22Rv1 (cell line): ENCODE measurements at regions not wholly inside any gene's neighbourhood (a gene's known extent, or its start where the extent isn't known, plus 50 kb on each side); places are given as distances from the start of the nearest gene placed in this dataset.

Experiments
- ZFX ChIP-seq: fragments of 450-650 bp; IDR thresholded peaks from 2 replicates; pipeline ENCODE4 v1.6.1; 2017; ENCODE audit warnings: antibody characterized with exemption, borderline replicate concordance
- TF ChIP-seq, protein P1 (sequence below): fragments of 450-650 bp; IDR thresholded peaks from 2 replicates; pipeline ENCODE4 v1.5.1; 2017; ENCODE audit warnings: mild to moderate bottlenecking

GRCh38 chr14:71348817-71349216 lies 441.6 kb downstream of the PCNX1 start:
- TF ChIP-seq, protein P1, sequence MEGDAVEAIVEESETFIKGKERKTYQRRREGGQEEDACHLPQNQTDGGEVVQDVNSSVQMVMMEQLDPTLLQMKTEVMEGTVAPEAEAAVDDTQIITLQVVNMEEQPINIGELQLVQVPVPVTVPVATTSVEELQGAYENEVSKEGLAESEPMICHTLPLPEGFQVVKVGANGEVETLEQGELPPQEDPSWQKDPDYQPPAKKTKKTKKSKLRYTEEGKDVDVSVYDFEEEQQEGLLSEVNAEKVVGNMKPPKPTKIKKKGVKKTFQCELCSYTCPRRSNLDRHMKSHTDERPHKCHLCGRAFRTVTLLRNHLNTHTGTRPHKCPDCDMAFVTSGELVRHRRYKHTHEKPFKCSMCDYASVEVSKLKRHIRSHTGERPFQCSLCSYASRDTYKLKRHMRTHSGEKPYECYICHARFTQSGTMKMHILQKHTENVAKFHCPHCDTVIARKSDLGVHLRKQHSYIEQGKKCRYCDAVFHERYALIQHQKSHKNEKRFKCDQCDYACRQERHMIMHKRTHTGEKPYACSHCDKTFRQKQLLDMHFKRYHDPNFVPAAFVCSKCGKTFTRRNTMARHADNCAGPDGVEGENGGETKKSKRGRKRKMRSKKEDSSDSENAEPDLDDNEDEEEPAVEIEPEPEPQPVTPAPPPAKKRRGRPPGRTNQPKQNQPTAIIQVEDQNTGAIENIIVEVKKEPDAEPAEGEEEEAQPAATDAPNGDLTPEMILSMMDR = no peak
- TF ChIP-seq ZFX = no peak
